Neuron (in vitro differentiated cells): ENCODE measurements at regions not wholly inside any gene's neighbourhood (a gene's known extent, or its start where the extent isn't known, plus 50 kb on each side); places are given as distances from the start of the nearest gene placed in this dataset.

Experiments
- H2AFZ ChIP-seq: one replicate; pipeline ENCODE4 v1.6.1; 2013; ENCODE audit warnings: low read depth, mild to moderate bottlenecking, inconsistent platforms, low read length, moderate library complexity
- H3K27me3 ChIP-seq: one replicate; pipeline ENCODE4 v1.6.1; 2013; ENCODE audit warnings: low read length; ENCODE audit not compliant: insufficient read depth
- H3K36me3 ChIP-seq: one replicate; pipeline ENCODE4 v1.6.1; 2013; ENCODE audit warnings: low read length; ENCODE audit not compliant: insufficient read depth
- H3K4me1 ChIP-seq: one replicate; pipeline ENCODE4 v1.6.1; 2013; ENCODE audit warnings: low read length; ENCODE audit not compliant: insufficient read depth
- H3K4me3 ChIP-seq: 2 replicates; pipeline ENCODE4 v1.5.1; 2013; ENCODE audit warnings: mild to moderate bottlenecking, low read length, moderate library complexity
- H3K9me3 ChIP-seq: one replicate; pipeline ENCODE4 v1.6.1; 2013; ENCODE audit warnings: low read length

- no peak overlapping the region for H3K4me3 ChIP-seq
- H3K9me3 ChIP-seq = no peaks in the 10 kb centered on the region
- no peaks in the 10 kb centered on the region for H3K4me1 ChIP-seq
- H3K36me3 ChIP-seq = no peaks in the 10 kb centered on the region
- H2AFZ ChIP-seq = no peak overlapping the region
- no peaks in the 10 kb centered on the region for H3K27me3 ChIP-seq
These were observed 712.2 kb upstream of the SEMA6A start for GRCh38 chr5:117286813-117287212.

GRCh38 chr5:117271656-117272055 lies 697.0 kb upstream of the SEMA6A start:
- peaks cover 19% of the 10 kb centered on the region for H3K4me1 ChIP-seq
- no peaks in the 10 kb centered on the region for H3K36me3 ChIP-seq
- no peaks in the 10 kb centered on the region for H3K27me3 ChIP-seq
- H3K4me3 ChIP-seq = no peak overlapping the region
- peaks cover 2% of the 10 kb centered on the region for H3K9me3 ChIP-seq
- no peak overlapping the region for H2AFZ ChIP-seq

- Histone ChIP-seq H3K9me3 (peaks cover 10% of the 10 kb centered on the region), H3K36me3 (no peaks in the 10 kb centered on the region), H3K4me3 (no peak overlapping the region), H3K4me1 (peaks cover 22% of the 10 kb centered on the region), H2AFZ (no peak overlapping the region), H3K27me3 (no peaks in the 10 kb centered on the region)
These were observed 691.7 kb upstream of the SEMA6A start for GRCh38 chr5:117266280-117266679.

GRCh38 chr5:117263231-117263630 lies 688.6 kb upstream of the SEMA6A start:
- Histone ChIP-seq H2AFZ (peak overlapping the region; percentile 59), H3K27me3 (no peaks in the 10 kb centered on the region), H3K9me3 (peaks cover 10% of the 10 kb centered on the region), H3K4me1 (peaks cover 18% of the 10 kb centered on the region), H3K36me3 (no peaks in the 10 kb centered on the region), H3K4me3 (peak overlapping the region; percentile 34)

- no peaks in the 10 kb centered on the region for H3K36me3 ChIP-seq
- H3K4me3 ChIP-seq = peak overlapping the region; percentile 34
- peak overlapping the region; percentile 59 for H2AFZ ChIP-seq
- no peaks in the 10 kb centered on the region for H3K27me3 ChIP-seq
- H3K9me3 ChIP-seq = peaks cover 10% of the 10 kb centered on the region
- H3K4me1 ChIP-seq = peaks cover 18% of the 10 kb centered on the region
These were observed 688.0 kb upstream of the SEMA6A start for GRCh38 chr5:117262572-117263131.

GRCh38 chr5:117261948-117262571 lies 687.4 kb upstream of the SEMA6A start:
- Histone ChIP-seq H3K36me3 (no peaks in the 10 kb centered on the region), H3K27me3 (no peaks in the 10 kb centered on the region), H3K4me3 (peak overlapping the region; percentile 34), H3K9me3 (peaks cover 10% of the 10 kb centered on the region), H3K4me1 (peaks cover 18% of the 10 kb centered on the region), H2AFZ (peak overlapping the region; percentile 59)

GRCh38 chr5:117255211-117256027 lies 680.8 kb upstream of the SEMA6A start:
- no peaks in the 10 kb centered on the region for H3K27me3 ChIP-seq

GRCh38 chr5:117252566-117252965 lies 677.9 kb upstream of the SEMA6A start:
- Histone ChIP-seq H3K4me1 (peaks cover 28% of the 10 kb centered on the region), H3K4me3 (no peak overlapping the region), H3K9me3 (no peaks in the 10 kb centered on the region), H2AFZ (no peak overlapping the region), H3K27me3 (no peaks in the 10 kb centered on the region), H3K36me3 (no peaks in the 10 kb centered on the region)

More at GRCh38 chr5:117255211-117256027, 680.8 kb upstream of the SEMA6A start:
- Histone ChIP-seq H3K9me3 (no peaks in the 10 kb centered on the region), H3K4me1 (peaks cover 21% of the 10 kb centered on the region), H2AFZ (no peak overlapping the region), H3K36me3 (no peaks in the 10 kb centered on the region), H3K4me3 (no peak overlapping the region)

- Histone ChIP-seq H3K4me3 (no peak overlapping the region), H3K27me3 (no peaks in the 10 kb centered on the region), H3K9me3 (no peaks in the 10 kb centered on the region)
These were observed 674.6 kb upstream of the SEMA6A start for GRCh38 chr5:117249086-117249815.

GRCh38 chr5:117246424-117246823 lies 671.8 kb upstream of the SEMA6A start:
- no peak overlapping the region for H3K4me3 ChIP-seq
- H3K27me3 ChIP-seq = no peaks in the 10 kb centered on the region
- no peaks in the 10 kb centered on the region for H3K36me3 ChIP-seq
- H2AFZ ChIP-seq = no peak overlapping the region
- peaks cover 22% of the 10 kb centered on the region for H3K4me1 ChIP-seq
- H3K9me3 ChIP-seq = peaks cover 1% of the 10 kb centered on the region

More at GRCh38 chr5:117249086-117249815, 674.6 kb upstream of the SEMA6A start:
- no peaks in the 10 kb centered on the region for H3K36me3 ChIP-seq
- no peak overlapping the region for H2AFZ ChIP-seq
- H3K4me1 ChIP-seq = peaks cover 24% of the 10 kb centered on the region

GRCh38 chr5:117245130-117245529 lies 670.5 kb upstream of the SEMA6A start:
- H3K4me3 ChIP-seq = no peak overlapping the region
- no peaks in the 10 kb centered on the region for H3K27me3 ChIP-seq
- H3K4me1 ChIP-seq = peaks cover 22% of the 10 kb centered on the region
- H3K9me3 ChIP-seq = peaks cover 4% of the 10 kb centered on the region
- H3K36me3 ChIP-seq = no peaks in the 10 kb centered on the region
- H2AFZ ChIP-seq = no peak overlapping the region

- Histone ChIP-seq H3K4me3 (no peak overlapping the region), H3K4me1 (peaks cover 15% of the 10 kb centered on the region), H3K9me3 (peaks cover 4% of the 10 kb centered on the region), H2AFZ (no peak overlapping the region), H3K36me3 (no peaks in the 10 kb centered on the region), H3K27me3 (no peaks in the 10 kb centered on the region)
These were observed 667.4 kb upstream of the SEMA6A start for GRCh38 chr5:117242028-117242427.

- Histone ChIP-seq H3K36me3 (no peaks in the 10 kb centered on the region), H3K9me3 (peaks cover 4% of the 10 kb centered on the region), H2AFZ (no peak overlapping the region), H3K4me1 (no peaks in the 10 kb centered on the region), H3K27me3 (no peaks in the 10 kb centered on the region), H3K4me3 (no peak overlapping the region)
These were observed 662.3 kb upstream of the SEMA6A start for GRCh38 chr5:117236941-117237340.
